Tibial nerve (tissue), 4 donors: ENCODE measurements at regions not wholly inside any gene's neighbourhood (a gene's known extent, or its start where the extent isn't known, plus 50 kb on each side); places are given as distances from the start of the nearest gene placed in this dataset.

Source experiments
- DNase-seq, 2 donors: peaks; one replicate each; pipeline ENCODE4 v3.0.0-alpha.2; 2019; ENCODE audit warnings: low spot score in 2 of 2
- H3K27ac ChIP-seq, 4 donors: fragments of 200-600 bp; sonication (generic) in 3 of 4; one replicate each; pipeline ENCODE4 v1.5.1; 2017 to 2019; ENCODE audit warnings: mild to moderate bottlenecking in 1 of 4
- H3K27me3 ChIP-seq, 2 donors: fragments of 200-600 bp; sonication (generic) in 1 of 2; one replicate each; pipeline versions ENCODE4 v1.5.1 to v1.6.0; 2017 to 2019
- H3K36me3 ChIP-seq, 3 donors: fragments of 200-600 bp; sonication (generic); one replicate each; pipeline ENCODE4 v1.5.1; 2018 to 2019
- H3K4me1 ChIP-seq, 4 donors: fragments of 200-600 bp; sonication (generic) in 3 of 4; one replicate each; pipeline ENCODE4 v1.5.1; 2017 to 2019
- H3K4me3 ChIP-seq, 4 donors: fragments of 200-600 bp; sonication (generic) in 3 of 4; one replicate each; pipeline ENCODE4 v1.5.1; 2017 to 2019; ENCODE audit warnings: mild to moderate bottlenecking in 1 of 4, moderate library complexity in 1 of 4
- H3K9me3 ChIP-seq, 4 donors: fragments of 200-600 bp; sonication (generic) in 3 of 4; one replicate each; pipeline ENCODE4 v1.5.1; 2017 to 2019
- CTCF ChIP-seq, 5 experiments: fragments of 200-600 bp in 3 of 5; fragments of 450-650 bp in 2 of 5; sonication (generic) in 3 of 5; IDR thresholded peaks; one replicate each; pipeline ENCODE4 v1.5.1; 2016 to 2019; ENCODE audit warnings: antibody characterized with exemption in 5 of 5, mild to moderate bottlenecking in 3 of 5, moderate library complexity in 2 of 5
- EP300 ChIP-seq, 2 donors: sonication (generic); formaldehyde crosslinking; IDR thresholded peaks; one replicate each; pipeline ENCODE4 v1.6.1; 2017; ENCODE audit warnings: antibody characterized with exemption in 2 of 2, mild to moderate bottlenecking in 1 of 2
- POLR2A ChIP-seq, 2 donors: fragments of 450-650 bp; IDR thresholded peaks; one replicate each; pipeline ENCODE4 v1.6.1; 2017; ENCODE audit warnings: antibody characterized with exemption in 2 of 2, mild to moderate bottlenecking in 2 of 2, moderate library complexity in 2 of 2
- whole genome bisulfite sequencing, 2 donors: methylation state at CpG; one replicate each; pipeline ENCODE4 v1.1.5; 2018; 5-methylcytosine and 5-hydroxymethylcytosine counted together

GRCh38 chr10:21297603-21298383 lies 227.7 kb downstream of the SKIDA1 start:
- H3K4me1 ChIP-seq: peaks cover 0 to 19% (median 8%) of the 10 kb centered on the region in 4 donors
- H3K9me3 ChIP-seq: no peaks in the 10 kb centered on the region
- WGBS, 2 donors: 63 to 68% methylated on average over 6 of the region's 6 CpGs
- no peak overlapping the region for H3K27ac ChIP-seq
- H3K36me3 ChIP-seq: no peaks in the 10 kb centered on the region
- no peaks in the 10 kb centered on the region for H3K27me3 ChIP-seq
- no peak for DNase-seq
- TF ChIP-seq POLR2A (IDR thresholded peaks at IDR 0.05) (no peak), CTCF (IDR thresholded peaks at IDR 0.05) (no peak), EP300 (IDR thresholded peaks at IDR 0.05) (no peak)
- H3K4me3 ChIP-seq: no peak overlapping the region

DNA sequence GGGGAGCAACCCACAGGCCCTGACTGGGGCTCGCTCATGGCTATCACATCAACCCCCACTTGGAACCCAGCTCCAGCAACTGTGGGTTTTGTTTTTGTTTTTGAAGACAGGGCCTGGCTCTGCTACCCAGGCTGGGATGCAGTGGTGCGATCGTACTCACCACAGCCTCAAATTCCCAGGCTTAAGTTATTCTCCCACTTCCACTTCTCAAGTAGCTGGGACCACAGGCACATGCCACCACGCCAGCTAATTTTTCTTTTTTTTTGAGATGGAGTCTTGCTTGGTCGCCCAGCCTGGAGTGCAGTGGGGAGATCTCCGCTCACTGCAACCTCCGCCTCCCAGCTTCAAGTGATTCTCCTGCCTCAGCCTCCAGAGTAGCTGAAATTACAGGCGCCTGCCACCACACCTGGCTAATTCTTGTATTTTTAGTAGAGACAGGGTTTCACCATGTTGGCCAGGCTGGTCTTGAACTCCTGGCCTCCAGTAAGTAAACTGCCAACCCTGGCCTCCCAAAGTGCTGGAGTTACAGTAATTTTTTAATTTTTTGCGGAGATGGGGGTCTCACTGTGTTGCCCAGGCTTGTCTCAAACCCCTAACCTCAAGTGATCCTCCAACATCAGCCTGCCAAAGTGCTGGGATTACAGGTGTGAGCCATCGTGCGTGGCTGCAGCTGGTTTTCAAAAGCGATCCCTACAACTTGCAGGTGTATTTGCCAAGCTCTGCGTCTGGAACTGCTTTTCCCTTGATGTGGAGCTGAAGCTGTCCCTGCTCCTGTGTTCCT lies 228.7 kb downstream of the SKIDA1 start:
- no peak overlapping the region for H3K4me3 ChIP-seq
- WGBS, 2 donors: 92 to 95% methylated on average over 13 of the region's 13 CpGs
- H3K27ac ChIP-seq: no peak overlapping the region
- TF ChIP-seq EP300 (IDR thresholded peaks at IDR 0.05) (no peak), CTCF (IDR thresholded peaks at IDR 0.05) (no peak), POLR2A (IDR thresholded peaks at IDR 0.05) (no peak)
- H3K9me3 ChIP-seq: no peaks in the 10 kb centered on the region
- DNase-seq: no peak
- H3K36me3 ChIP-seq: no peaks in the 10 kb centered on the region
- no peaks in the 10 kb centered on the region for H3K27me3 ChIP-seq
- H3K4me1 ChIP-seq: peaks cover 0 to 30% (median 13%) of the 10 kb centered on the region in 4 donors

DNA sequence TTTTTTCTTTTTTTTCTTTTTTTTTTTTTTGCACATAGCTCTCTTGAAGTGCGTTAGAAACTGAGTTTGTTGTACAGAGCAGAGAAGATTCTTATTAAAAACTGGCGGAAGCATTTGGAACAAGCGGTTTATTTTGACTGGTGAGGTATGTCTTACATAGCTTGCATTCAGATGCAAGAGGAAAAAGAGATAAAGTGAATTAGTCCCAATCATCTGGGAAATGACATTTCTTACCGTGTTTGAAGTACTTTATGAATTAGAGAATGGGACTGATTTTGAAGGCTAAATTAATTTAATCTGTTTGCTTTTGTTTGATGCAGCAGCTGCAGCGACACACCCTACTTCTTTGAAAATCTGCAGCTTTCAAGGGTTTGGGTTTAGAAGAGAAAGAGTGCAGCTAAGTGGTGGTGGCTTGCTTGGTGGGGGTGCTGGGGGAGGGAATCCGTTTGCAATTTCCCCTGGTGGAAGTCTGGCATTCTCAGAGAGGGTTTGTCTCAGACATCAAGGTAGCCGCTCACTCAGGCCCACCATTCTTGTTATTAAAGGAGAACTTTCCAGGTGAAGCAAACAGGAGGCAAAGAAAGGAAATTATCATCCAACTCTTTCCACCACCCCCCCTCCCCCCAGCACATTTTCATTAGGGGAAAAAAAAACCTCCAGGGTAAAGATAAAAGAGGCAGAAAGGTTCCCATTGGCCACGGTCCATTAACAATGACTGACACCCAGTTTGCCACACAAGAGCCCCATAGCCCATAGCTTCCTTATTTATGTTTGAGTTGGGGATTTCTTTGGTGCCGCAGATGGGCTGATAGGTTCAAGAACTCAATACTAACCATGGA lies 231.7 kb downstream of the SKIDA1 start:
- Histone ChIP-seq H3K4me1 (peaks cover 0 to 44% (median 13%) of the 10 kb centered on the region in 4 donors), H3K9me3 (no peaks in the 10 kb centered on the region), H3K4me3 (no peak overlapping the region), H3K36me3 (no peaks in the 10 kb centered on the region), H3K27ac (peak overlapping the region in 1 of 4 donors; percentile 38), H3K27me3 (no peaks in the 10 kb centered on the region)
- no peak for TF ChIP-seq POLR2A (IDR thresholded peaks at IDR 0.05)
- no peak for TF ChIP-seq EP300 (IDR thresholded peaks at IDR 0.05)
- TF ChIP-seq CTCF (IDR thresholded peaks at IDR 0.05): no peak
- WGBS, 2 donors: 48 to 51% methylated on average over 9 of the region's 9 CpGs
- DNase-seq: no peak

DNA sequence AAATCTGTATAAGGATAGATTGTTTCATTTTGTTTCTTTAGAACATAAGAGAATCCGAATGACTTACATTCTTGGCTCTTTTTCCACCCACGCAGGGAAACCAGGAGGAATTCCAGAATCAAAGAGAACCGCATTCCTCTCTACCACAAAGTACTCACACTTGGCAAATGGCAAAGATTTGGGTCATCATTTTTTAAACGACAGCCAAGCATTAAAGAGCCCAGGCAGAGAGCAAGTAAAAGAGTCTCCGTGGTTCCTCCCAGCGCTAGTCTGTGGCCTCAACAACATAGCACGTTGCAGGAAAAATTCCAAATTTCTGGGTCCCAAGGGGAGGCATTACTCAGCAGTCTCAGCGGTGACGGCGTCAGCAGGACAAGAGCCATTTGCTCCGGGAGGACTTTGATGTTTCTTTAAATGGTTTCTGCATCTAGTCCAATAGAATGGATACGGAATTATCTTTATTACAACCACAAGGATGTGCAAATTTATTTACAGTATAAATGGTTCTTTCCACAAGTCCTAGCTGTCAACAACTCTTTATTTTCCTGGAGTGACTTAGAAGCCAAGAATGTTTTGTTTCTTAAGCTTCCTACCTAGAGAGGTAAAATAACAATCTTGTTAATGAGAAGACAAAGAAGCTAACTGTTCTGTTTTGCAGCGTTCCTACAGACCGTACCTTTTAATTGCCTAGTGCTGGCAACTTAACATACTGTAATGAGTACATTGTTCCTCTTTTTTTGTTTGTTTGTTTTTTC lies 232.5 kb downstream of the SKIDA1 start:
- Histone ChIP-seq H3K27ac (peak overlapping the region in 3 of 4 donors; percentile 37 to 81 (median 69)), H3K4me3 (peak overlapping the region in 2 of 4 donors; percentile 5 to 36), H3K4me1 (peaks cover 0 to 41% (median 13%) of the 10 kb centered on the region in 4 donors), H3K27me3 (no peaks in the 10 kb centered on the region), H3K9me3 (no peaks in the 10 kb centered on the region), H3K36me3 (no peaks in the 10 kb centered on the region)
- TF ChIP-seq CTCF (IDR thresholded peaks at IDR 0.05): no peak
- no peak for TF ChIP-seq POLR2A (IDR thresholded peaks at IDR 0.05)
- peak in 1 of 2 donors; percentile 77 for TF ChIP-seq EP300 (IDR thresholded peaks at IDR 0.05)
- WGBS, 2 donors: 1 to 2% methylated on average over 14 of the region's 14 CpGs
- DNase-seq: peak; percentile 73 to 85
